Aorta (tissue), 5 donors: ENCODE measurements at regions not wholly inside any gene's neighbourhood (a gene's known extent, or its start where the extent isn't known, plus 50 kb on each side); places are given as distances from the start of the nearest gene placed in this dataset.
A peak's percentile ranks its signal among the peaks of the same experiment; 100 is the strongest.

Experiments used
- ATAC-seq: fragments of 200-7000 bp; cut with Tn5 transposase; one replicate; pipeline ENCODE4 v1.9.1; 2022; ENCODE audit warnings: moderate library complexity; ENCODE audit not compliant: low FRiP score
- DNase-seq, 2 donors: peaks; one replicate each; pipeline ENCODE4 v3.0.0-alpha.2; 2020
- H3K27ac ChIP-seq, 2 donors: one replicate each; pipeline ENCODE4 v1.5.1; 2013; ENCODE audit warnings: low read length in 2 of 2, mild to moderate bottlenecking in 2 of 2, moderate library complexity in 2 of 2, control low read depth in 1 of 2, inconsistent platforms in 1 of 2, low read depth in 1 of 2
- H3K27me3 ChIP-seq, 2 donors: one replicate each; pipeline ENCODE4 v1.6.1; 2013; ENCODE audit warnings: control low read depth in 1 of 2, low read length in 1 of 2, mild to moderate bottlenecking in 1 of 2, moderate library complexity in 1 of 2; ENCODE audit not compliant: insufficient read depth in 2 of 2, control insufficient read depth in 1 of 2
- H3K36me3 ChIP-seq, 2 donors: one replicate each; pipeline ENCODE4 v1.6.1; 2013; ENCODE audit warnings: control low read depth in 1 of 2, low read length in 1 of 2, mild to moderate bottlenecking in 1 of 2; ENCODE audit not compliant: insufficient read depth in 2 of 2, control insufficient read depth in 1 of 2
- H3K4me1 ChIP-seq, 2 donors: one replicate each; pipeline ENCODE4 v1.6.1; 2013; ENCODE audit warnings: low read length in 2 of 2, control low read depth in 1 of 2, mild to moderate bottlenecking in 1 of 2, moderate library complexity in 1 of 2; ENCODE audit not compliant: insufficient read depth in 2 of 2, control insufficient read depth in 1 of 2
- H3K4me3 ChIP-seq, 2 donors: one replicate each; pipeline ENCODE4 v1.5.1; 2013; ENCODE audit warnings: low read length in 2 of 2, control low read depth in 1 of 2, mild to moderate bottlenecking in 1 of 2
- H3K9me3 ChIP-seq: one replicate; pipeline ENCODE4 v1.6.1; 2013; ENCODE audit warnings: mild to moderate bottlenecking, low read length; ENCODE audit not compliant: control insufficient read depth
- WGBS, 2 donors: extraction: QIAGEN DNeasy Blood & Tissue Kit; methylation state at CpG; one replicate each; pipeline ENCODE4 v1.1.7; 2013; 5-methylcytosine and 5-hydroxymethylcytosine counted together
- intact Hi-C, 2 donors: fragments of 100-400 bp; cut with DNase I; formaldehyde crosslinking; loops; one replicate each; pipeline versions ENCODE4 v1.14.2 to v1.15.0; 2022
- donor health status: healthy with polysubstance abuse.
- donor health status: Bipolar disorder and iron deficiency.
- donor health status: DM: no; HTN: no; CAD: no.
- donor health status: DM: no; HTN: no; CAD: no.
- donor health status: DM: yes; HTN: yes; CAD: no.

DNA sequence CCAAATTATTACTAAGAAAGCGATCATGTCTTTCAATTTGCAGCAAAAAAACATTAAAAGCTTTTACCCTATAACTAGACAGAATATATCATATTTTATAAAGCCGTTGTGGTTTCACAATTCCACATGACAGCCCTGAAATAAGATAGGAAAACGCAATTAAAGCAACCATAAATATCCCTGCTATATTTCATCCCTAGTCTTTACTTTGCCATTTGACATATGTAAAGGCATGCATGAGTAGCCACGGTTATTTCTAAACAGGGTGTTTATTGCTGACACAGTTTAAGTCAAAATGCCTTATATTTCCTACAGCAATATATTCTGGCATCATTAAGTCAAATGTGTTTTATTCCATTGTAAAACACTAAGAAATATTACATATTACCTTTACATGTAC, 239.9 kb downstream of the DSEL start:
- 65 to 77% methylated on average over 4 of the region's 4 CpGs for WGBS, 2 donors
- Histone ChIP-seq H3K36me3 (no peaks in the 10 kb centered on the region), H3K27ac (no peak overlapping the region), H3K27me3 (no peaks in the 10 kb centered on the region), H3K9me3 (no peaks in the 10 kb centered on the region), H3K4me1 (no peaks in the 10 kb centered on the region), H3K4me3 (no peak overlapping the region)
- intact Hi-C loops: loop anchor here in 1 of 2 donors (10.0 kb wide), 1 partner anchor 238 kb away; the partner anchor contains the start of gene DSEL
- DNase-seq (no peak), ATAC-seq (no peak)

- Histone ChIP-seq H3K27me3 (no peaks in the 10 kb centered on the region), H3K4me1 (no peaks in the 10 kb centered on the region), H3K9me3 (no peaks in the 10 kb centered on the region), H3K36me3 (no peaks in the 10 kb centered on the region), H3K27ac (no peak overlapping the region), H3K4me3 (no peak overlapping the region)
- ATAC-seq (no peak), DNase-seq (no peak)
- WGBS, 2 donors: 84 to 93% methylated on average over 5 of the region's 5 CpGs
- intact Hi-C loops: loop anchor here in 1 of 2 donors (10.0 kb wide), 1 partner anchor 242 kb away; the partner anchor contains the start of gene DSEL
Observed at GRCh38 chr18:67273288-67273687, 243.2 kb downstream of the DSEL start.

- H3K4me3 ChIP-seq: no peak overlapping the region
- intact Hi-C loops: loop anchor here in 1 of 2 donors (5.0 to 10.0 kb wide), 2 partner anchors 88 to 246 kb away; partner anchors contain the start of gene DSEL
- 90 to 96% methylated on average over 2 of the region's 2 CpGs for WGBS, 2 donors
Observed at GRCh38 chr18:67269206-67269605, 247.3 kb downstream of the DSEL start.

GRCh38 chr18:67268530-67268929, 248.0 kb downstream of the DSEL start:
- WGBS, 2 donors: 95 to 97% methylated on average over 3 of the region's 3 CpGs
- no peaks in the 10 kb centered on the region for H3K9me3 ChIP-seq
- peaks cover 0 to 2% of the 10 kb centered on the region in 2 donors for H3K4me1 ChIP-seq
- H3K27me3 ChIP-seq: no peaks in the 10 kb centered on the region
- no peaks in the 10 kb centered on the region for H3K36me3 ChIP-seq
- H3K27ac ChIP-seq: no peak overlapping the region
- no peak overlapping the region for H3K4me3 ChIP-seq
- DNase-seq (no peak), ATAC-seq (no peak)
- intact Hi-C loops: loop anchor here in 1 of 2 donors (5.0 to 10.0 kb wide), 2 partner anchors 89 to 246 kb away; partner anchors contain the start of gene DSEL

More at GRCh38 chr18:67269206-67269605, 247.3 kb downstream of the DSEL start:
- no peaks in the 10 kb centered on the region for H3K27me3 ChIP-seq
- no peak for DNase-seq
- H3K27ac ChIP-seq: no peak overlapping the region
- ATAC-seq: no peak
- H3K36me3 ChIP-seq: no peaks in the 10 kb centered on the region
- H3K4me1 ChIP-seq: peaks cover 0 to 2% of the 10 kb centered on the region in 2 donors
- H3K9me3 ChIP-seq: no peaks in the 10 kb centered on the region

DNA sequence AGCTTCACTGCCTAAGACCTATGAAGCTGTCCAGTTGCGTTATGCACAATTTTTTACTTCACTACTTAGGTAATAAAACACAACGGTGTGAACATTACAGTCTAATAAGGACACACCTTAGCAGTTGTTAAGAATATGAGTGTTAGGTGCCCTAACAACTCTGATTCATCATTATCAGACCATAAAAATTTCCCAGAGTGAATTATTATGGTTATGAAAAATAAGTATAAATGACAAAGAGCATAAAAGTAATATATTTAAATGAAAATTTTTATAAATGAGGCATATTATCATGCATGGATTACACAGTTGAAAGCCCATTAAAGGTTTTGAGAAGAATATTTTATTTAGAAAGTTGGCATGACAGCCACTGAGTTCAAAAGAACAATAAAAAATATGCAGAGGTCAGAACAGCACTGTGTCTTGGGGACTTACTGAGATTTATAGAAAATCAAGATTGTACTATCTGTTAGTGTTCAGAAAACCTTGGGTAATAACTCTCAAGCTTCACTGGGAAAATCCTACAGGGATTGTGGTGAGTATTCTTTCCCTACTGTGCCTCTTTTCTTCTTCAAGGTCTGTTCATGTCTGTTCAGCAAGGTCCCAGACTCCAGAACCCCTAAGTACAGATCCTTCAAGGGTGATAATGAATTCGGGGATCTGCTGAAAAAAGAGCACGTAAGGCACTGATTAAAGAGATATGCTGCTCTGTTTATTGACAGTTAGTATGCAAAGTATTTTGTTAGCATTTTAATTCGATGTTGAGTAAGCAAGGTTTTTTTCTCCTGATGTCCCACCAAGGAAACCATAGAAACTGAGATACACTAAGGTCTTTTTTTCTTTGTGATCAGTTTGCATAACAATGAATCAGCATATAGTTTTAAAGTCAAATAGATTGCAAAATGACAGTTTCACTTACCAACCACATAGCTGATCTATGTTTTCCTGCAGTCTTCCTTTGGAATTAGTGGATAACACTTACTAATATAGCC, 250.0 kb downstream of the DSEL start:
- intact Hi-C loops: loop anchor here in 1 of 2 donors (5.0 to 10.0 kb wide), 2 partner anchors 91 to 248 kb away; partner anchors contain the start of gene DSEL
- no peaks in the 10 kb centered on the region for H3K27me3 ChIP-seq
- H3K4me3 ChIP-seq: no peak overlapping the region
- ATAC-seq: no peak
- peaks cover 0 to 2% of the 10 kb centered on the region in 2 donors for H3K4me1 ChIP-seq
- no peak for DNase-seq
- peak overlapping the region; percentile 64 to 97 for H3K27ac ChIP-seq
- H3K9me3 ChIP-seq: no peaks in the 10 kb centered on the region
- 30 to 39% methylated on average over 5 of the region's 5 CpGs for WGBS, 2 donors
- H3K36me3 ChIP-seq: no peaks in the 10 kb centered on the region

DNA sequence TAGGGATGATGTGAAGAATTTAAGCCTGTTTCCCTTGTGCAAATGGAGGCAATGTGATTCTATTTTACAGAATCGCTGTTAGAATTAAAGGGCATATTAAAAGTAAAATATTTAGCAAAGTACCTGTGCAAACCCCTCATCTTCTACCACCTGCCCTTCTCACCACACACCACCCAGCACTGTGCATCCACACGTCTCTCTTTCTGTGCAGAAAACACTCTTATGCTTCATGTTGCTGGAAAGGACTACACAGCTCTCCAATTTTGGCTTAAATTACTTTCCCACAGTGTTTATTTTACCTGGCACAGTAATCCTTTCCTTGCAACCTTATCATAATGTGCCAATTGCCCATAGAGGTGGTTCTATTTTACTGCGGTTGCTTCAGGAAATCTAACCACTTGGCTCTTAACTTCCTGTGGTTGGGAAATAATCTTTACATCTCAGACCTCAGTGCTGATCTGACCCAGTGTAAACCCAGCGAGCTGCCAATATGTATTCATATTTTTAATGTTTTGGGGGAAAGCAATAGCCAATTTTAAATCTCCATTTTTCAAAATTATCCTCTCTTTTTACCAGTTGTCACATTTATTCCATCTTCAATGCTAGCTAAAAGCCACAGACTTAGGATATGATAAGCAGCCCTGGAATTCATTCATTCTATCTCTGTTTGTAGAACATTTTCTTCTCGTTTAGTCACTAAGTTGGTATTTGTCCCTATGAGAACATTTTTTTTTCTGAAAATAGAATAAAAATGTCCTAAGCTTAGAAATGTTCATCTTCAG, 250.9 kb downstream of the DSEL start:
- Histone ChIP-seq H3K27me3 (no peaks in the 10 kb centered on the region), H3K27ac (peak overlapping the region in 1 of 2 donors; percentile 82), H3K4me3 (no peak overlapping the region), H3K9me3 (no peaks in the 10 kb centered on the region), H3K36me3 (no peaks in the 10 kb centered on the region), H3K4me1 (peaks cover 0 to 2% of the 10 kb centered on the region in 2 donors)
- WGBS, 2 donors: 14 to 17% methylated on average over 5 of the region's 5 CpGs
- intact Hi-C loops: loop anchor here in 1 of 2 donors (5.0 to 10.0 kb wide), 2 partner anchors 92 to 249 kb away; partner anchors contain the start of gene DSEL
- ATAC-seq: peak; percentile 68
- DNase-seq: no peak

DNA sequence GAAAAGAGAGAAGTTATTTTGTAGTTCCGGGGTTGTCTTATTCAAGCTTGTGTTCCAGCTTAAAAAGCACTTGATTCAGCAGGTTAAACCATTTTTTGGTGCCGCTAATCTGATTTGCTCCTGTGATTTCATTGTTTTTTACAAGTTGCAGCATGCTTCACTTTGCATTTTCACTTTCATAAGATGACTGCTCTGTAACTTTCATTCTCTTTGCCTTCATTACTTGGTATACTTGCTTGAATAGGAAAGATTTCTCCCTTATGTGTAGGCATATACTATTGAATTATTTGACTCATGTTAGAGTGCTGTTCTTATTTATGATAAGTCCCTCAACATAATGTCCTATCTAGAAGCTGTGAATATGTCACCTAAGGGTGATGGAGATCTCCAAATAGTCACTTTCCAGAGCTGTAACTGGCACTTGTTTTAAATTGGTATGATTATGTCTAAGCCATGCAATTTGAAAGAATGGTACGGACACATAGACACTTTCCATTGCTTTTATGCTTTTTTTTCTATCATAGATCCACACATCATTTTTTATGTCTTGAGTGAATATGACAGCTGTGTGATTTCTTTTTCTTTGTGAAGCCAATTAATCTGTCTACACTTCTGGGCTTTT, 254.5 kb downstream of the DSEL start:
- no peak overlapping the region for H3K4me3 ChIP-seq
- 96 to 97% methylated on average over 3 of the region's 3 CpGs for WGBS, 2 donors
- intact Hi-C loops: loop anchor here in 1 of 2 donors (10.0 kb wide), 1 partner anchor 253 kb away; the partner anchor contains the start of gene DSEL

GRCh38 chr18:67260841-67261240, 255.7 kb downstream of the DSEL start:
- WGBS, 2 donors: 88 to 89% methylated on average over 5 of the region's 5 CpGs
- Histone ChIP-seq H3K27ac (no peak overlapping the region), H3K27me3 (no peaks in the 10 kb centered on the region), H3K4me3 (no peak overlapping the region), H3K4me1 (peaks cover 0 to 2% of the 10 kb centered on the region in 2 donors), H3K9me3 (no peaks in the 10 kb centered on the region), H3K36me3 (no peaks in the 10 kb centered on the region)
- ATAC-seq (no peak), DNase-seq (no peak)
- intact Hi-C loops: loop anchor here in 1 of 2 donors (10.0 kb wide), 1 partner anchor 254 kb away; the partner anchor contains the start of gene DSEL

More for the DNA sequence above, 254.5 kb downstream of the DSEL start:
- Histone ChIP-seq H3K9me3 (no peaks in the 10 kb centered on the region), H3K27me3 (no peaks in the 10 kb centered on the region), H3K4me1 (peaks cover 0 to 2% of the 10 kb centered on the region in 2 donors), H3K36me3 (no peaks in the 10 kb centered on the region), H3K27ac (no peak overlapping the region)
- ATAC-seq: no peak
- DNase-seq: no peak
